Suprapubic skin (tissue), 4 donors: ENCODE measurements at regions not wholly inside any gene's neighbourhood (a gene's known extent, or its start where the extent isn't known, plus 50 kb on each side); places are given as distances from the start of the nearest gene placed in this dataset.

Experiments
- DNase-seq, 2 donors: peaks; one replicate each; pipeline ENCODE4 v3.0.0-alpha.2; 2019; ENCODE audit warnings: low spot score in 2 of 2
- H3K27ac ChIP-seq: fragments of 200-600 bp; sonication (generic); one replicate; pipeline ENCODE4 v1.5.1; 2019
- H3K27me3 ChIP-seq: fragments of 200-600 bp; sonication (generic); one replicate; pipeline ENCODE4 v1.5.1; 2019
- H3K36me3 ChIP-seq: fragments of 200-600 bp; sonication (generic); one replicate; pipeline ENCODE4 v1.5.1; 2019
- H3K4me1 ChIP-seq: fragments of 200-600 bp; sonication (generic); one replicate; pipeline ENCODE4 v1.5.1; 2019
- H3K4me3 ChIP-seq: fragments of 200-600 bp; sonication (generic); one replicate; pipeline ENCODE4 v1.5.1; 2019; ENCODE audit warnings: mild to moderate bottlenecking
- H3K9me3 ChIP-seq: fragments of 200-600 bp; sonication (generic); one replicate; pipeline ENCODE4 v1.5.1; 2019
- CTCF ChIP-seq, 2 donors: fragments of 200-600 bp in 1 of 2; fragments of 450-650 bp in 1 of 2; sonication (generic) in 1 of 2; IDR thresholded peaks; one replicate each; pipeline ENCODE4 v1.5.1; 2016 to 2019; ENCODE audit warnings: antibody characterized with exemption in 2 of 2, mild to moderate bottlenecking in 1 of 2, moderate library complexity in 1 of 2
- EP300 ChIP-seq: sonication (generic); formaldehyde crosslinking; IDR thresholded peaks from one replicate; pipeline ENCODE4 v1.6.1; 2017; ENCODE audit warnings: antibody characterized with exemption
- POLR2A ChIP-seq, 2 donors: fragments of 450-650 bp; IDR thresholded peaks; one replicate each; pipeline ENCODE4 v1.6.1; 2017; ENCODE audit warnings: antibody characterized with exemption in 2 of 2, mild to moderate bottlenecking in 2 of 2, moderate library complexity in 2 of 2
- POLR2AphosphoS5 ChIP-seq, 3 donors: sonication (generic); formaldehyde crosslinking; IDR thresholded peaks; one replicate each; pipeline ENCODE4 v1.6.1; 2017; ENCODE audit warnings: antibody characterized with exemption in 3 of 3
- WGBS: methylation state at CpG from one replicate; pipeline ENCODE4 v1.1.5; 2018; 5-methylcytosine and 5-hydroxymethylcytosine counted together

- H3K4me1 ChIP-seq, result no peaks in the 10 kb centered on the region
- no peaks in the 10 kb centered on the region for H3K27me3 ChIP-seq
- H3K9me3 ChIP-seq, result no peaks in the 10 kb centered on the region
- no peak for DNase-seq
- WGBS, result 94% methylated on average over 4 of the region's 4 CpGs
- TF ChIP-seq POLR2AphosphoS5 (IDR thresholded peaks at IDR 0.05), result no peak
- no peak for TF ChIP-seq CTCF (IDR thresholded peaks at IDR 0.05)
- no peak for TF ChIP-seq EP300
- TF ChIP-seq POLR2A (IDR thresholded peaks at IDR 0.05), result no peak
- no peak overlapping the region for H3K27ac ChIP-seq
- no peak overlapping the region for H3K4me3 ChIP-seq
- H3K36me3 ChIP-seq, result no peaks in the 10 kb centered on the region
These were observed 234.8 kb upstream of the ELL2 start for GRCh38 chr5:96196407-96196806.

- no peaks in the 10 kb centered on the region for H3K27me3 ChIP-seq
- no peaks in the 10 kb centered on the region for H3K36me3 ChIP-seq
- no peaks in the 10 kb centered on the region for H3K4me1 ChIP-seq
- DNase-seq, result no peak
- H3K4me3 ChIP-seq, result no peak overlapping the region
- H3K27ac ChIP-seq, result no peak overlapping the region
- TF ChIP-seq CTCF (IDR thresholded peaks at IDR 0.05), result no peak
- no peak for TF ChIP-seq POLR2A (IDR thresholded peaks at IDR 0.05)
- TF ChIP-seq EP300, result no peak
- no peak for TF ChIP-seq POLR2AphosphoS5 (IDR thresholded peaks at IDR 0.05)
- 54% methylated on average over 1 of the region's 1 CpG for WGBS
- no peaks in the 10 kb centered on the region for H3K9me3 ChIP-seq
These were observed 233.5 kb upstream of the ELL2 start for GRCh38 chr5:96195123-96195522.

- Histone ChIP-seq H3K36me3 (no peaks in the 10 kb centered on the region), H3K4me1 (no peaks in the 10 kb centered on the region), H3K4me3 (no peak overlapping the region), H3K27me3 (no peaks in the 10 kb centered on the region), H3K27ac (no peak overlapping the region), H3K9me3 (no peaks in the 10 kb centered on the region)
- TF ChIP-seq CTCF (IDR thresholded peaks at IDR 0.05), result no peak
- TF ChIP-seq POLR2A (IDR thresholded peaks at IDR 0.05), result no peak
- no peak for TF ChIP-seq EP300
- TF ChIP-seq POLR2AphosphoS5 (IDR thresholded peaks at IDR 0.05), result no peak
- DNase-seq, result no peak
These were observed 232.9 kb upstream of the ELL2 start for GRCh38 chr5:96194593-96194992.

GRCh38 chr5:96193946-96194345, 232.3 kb upstream of the ELL2 start:
- Histone ChIP-seq H3K4me3 (no peak overlapping the region), H3K4me1 (no peaks in the 10 kb centered on the region), H3K36me3 (no peaks in the 10 kb centered on the region), H3K9me3 (no peaks in the 10 kb centered on the region), H3K27me3 (no peaks in the 10 kb centered on the region), H3K27ac (no peak overlapping the region)
- WGBS, result 98% methylated on average over 2 of the region's 2 CpGs
- no peak for DNase-seq
- TF ChIP-seq POLR2A (IDR thresholded peaks at IDR 0.05), result no peak
- TF ChIP-seq EP300, result no peak
- no peak for TF ChIP-seq POLR2AphosphoS5 (IDR thresholded peaks at IDR 0.05)
- no peak for TF ChIP-seq CTCF (IDR thresholded peaks at IDR 0.05)

- Histone ChIP-seq H3K9me3 (no peaks in the 10 kb centered on the region), H3K4me1 (no peaks in the 10 kb centered on the region), H3K27ac (no peak overlapping the region), H3K36me3 (no peaks in the 10 kb centered on the region), H3K4me3 (no peak overlapping the region), H3K27me3 (no peaks in the 10 kb centered on the region)
- TF ChIP-seq CTCF (IDR thresholded peaks at IDR 0.05), result no peak
- TF ChIP-seq POLR2AphosphoS5 (IDR thresholded peaks at IDR 0.05), result no peak
- no peak for TF ChIP-seq EP300
- no peak for TF ChIP-seq POLR2A (IDR thresholded peaks at IDR 0.05)
- 100% methylated on average over 1 of the region's 1 CpG for WGBS
- no peak for DNase-seq
These were observed 228.3 kb upstream of the ELL2 start for GRCh38 chr5:96189987-96190386.
